ENCODE measurements at regions not wholly inside any gene's neighbourhood (a gene's known extent, or its start where the extent isn't known, plus 50 kb on each side); places are given as distances from the start of the nearest gene placed in this dataset.

GRCh38 chr3:99344216-99344615 is 294.2 kb upstream of the COL8A1 start:
- TF ChIP-seq CTCF (IDR thresholded peaks at IDR 0.05) (no peak), POLR2A (IDR thresholded peaks at IDR 0.05) (no peak)

Data from sigmoid colon (tissue), 3 donors.